Dendritic cell treated with granulocyte-macrophage colony-stimulating factor and Interleukin-4, amounts not matched to agents 40 ng/mL and 50 ng/mL, for 4 days (primary cell): ENCODE measurements at regions not wholly inside any gene's neighbourhood (a gene's known extent, or its start where the extent isn't known, plus 50 kb on each side); places are given as distances from the start of the nearest gene placed in this dataset.
"Not testable (repeated sequence)": the region's sequence is repeated elsewhere in the genome, so short reads cannot be mapped to it uniquely, and the experiment has no call there.

Experiments
- H3K27ac Mint-ChIP-seq: one replicate; pipeline ENCODE4 v1.8.0; 2022; ENCODE audit warnings: mild to moderate bottlenecking, mixed read lengths
- H3K27me3 Mint-ChIP-seq: one replicate; pipeline ENCODE4 v1.8.0; 2022; ENCODE audit warnings: mild to moderate bottlenecking, mixed read lengths
- H3K36me3 Mint-ChIP-seq: one replicate; pipeline ENCODE4 v1.8.0; 2022; ENCODE audit warnings: low read depth, mixed read lengths
- H3K4me1 Mint-ChIP-seq: one replicate; pipeline ENCODE4 v1.8.0; 2022; ENCODE audit warnings: low read depth, mixed read lengths
- H3K4me3 Mint-ChIP-seq: one replicate; pipeline ENCODE4 v1.8.0; 2022; ENCODE audit warnings: mild to moderate bottlenecking, moderate library complexity, mixed read lengths
- H3K9me3 Mint-ChIP-seq: one replicate; pipeline ENCODE4 v1.8.0; 2022; ENCODE audit warnings: mixed read lengths
- intact Hi-C: fragments of 100-400 bp; cut with micrococcal nuclease; formaldehyde crosslinking; loops from one replicate; pipeline ENCODE4 v1.15.0; 2022

DNA sequence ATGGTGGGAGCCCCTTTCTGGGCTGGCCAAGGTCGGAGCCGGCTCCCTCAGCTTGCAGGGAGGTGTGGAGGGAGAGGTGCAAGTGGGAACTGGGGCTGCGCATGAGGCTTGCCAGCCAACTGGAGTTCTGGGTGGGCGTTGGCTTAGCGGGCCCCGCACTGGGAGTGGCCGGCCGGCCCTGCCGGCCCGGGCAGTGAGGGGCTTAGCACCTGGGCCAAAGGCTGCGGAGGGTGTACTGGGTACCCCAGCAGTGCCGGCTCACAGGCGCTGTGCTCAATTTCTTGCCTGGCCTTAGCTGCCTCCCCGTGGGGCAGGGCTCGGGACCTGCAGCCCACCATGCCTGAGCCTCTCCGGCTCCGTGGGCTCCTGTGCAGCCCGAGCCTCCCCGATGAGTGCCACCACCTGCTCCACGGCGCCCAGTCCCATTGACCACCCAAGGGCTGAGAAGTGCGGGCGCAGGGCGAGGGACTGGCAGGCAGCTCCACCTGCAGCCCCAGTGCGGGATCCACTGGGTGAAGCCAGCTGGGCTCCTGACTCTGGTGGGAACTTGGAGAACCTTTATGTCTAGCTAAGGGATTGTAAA is 113.1 kb downstream of the PSAT1 start:
- H3K27me3 Mint-ChIP-seq, H3K36me3 Mint-ChIP-seq, H3K27ac Mint-ChIP-seq, H3K4me3 Mint-ChIP-seq, intact Hi-C loops, H3K9me3 Mint-ChIP-seq: not testable (repeated sequence)
- peaks cover 22% of the 10 kb centered on the region for H3K4me1 Mint-ChIP-seq

DNA sequence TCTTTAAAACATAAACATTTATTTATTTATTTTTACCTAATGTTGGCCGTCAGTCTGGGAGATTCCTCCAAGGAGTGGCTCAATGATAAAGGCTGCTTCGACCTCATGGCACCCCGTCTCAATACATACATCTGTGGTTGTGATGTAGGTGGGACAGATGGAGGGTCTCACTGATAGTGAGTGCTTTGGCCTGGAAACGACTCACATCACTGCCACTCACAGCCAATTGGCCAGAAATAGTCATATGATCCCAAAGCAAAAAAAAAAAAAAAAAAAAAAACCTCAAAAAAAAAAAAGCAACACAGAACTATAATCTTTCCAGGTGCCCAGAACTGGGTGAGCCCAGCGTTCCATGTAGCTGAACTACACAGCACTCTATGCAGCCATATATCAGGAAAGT is 125.4 kb downstream of the PSAT1 start:
- Mint-ChIP-seq H3K4me3 (no peak overlapping the region), H3K4me1 (no peaks in the 10 kb centered on the region), H3K9me3 (no peaks in the 10 kb centered on the region), H3K27ac (no peak overlapping the region), H3K27me3 (no peaks in the 10 kb centered on the region), H3K36me3 (no peaks in the 10 kb centered on the region)
- intact Hi-C loops: no loop called here

DNA sequence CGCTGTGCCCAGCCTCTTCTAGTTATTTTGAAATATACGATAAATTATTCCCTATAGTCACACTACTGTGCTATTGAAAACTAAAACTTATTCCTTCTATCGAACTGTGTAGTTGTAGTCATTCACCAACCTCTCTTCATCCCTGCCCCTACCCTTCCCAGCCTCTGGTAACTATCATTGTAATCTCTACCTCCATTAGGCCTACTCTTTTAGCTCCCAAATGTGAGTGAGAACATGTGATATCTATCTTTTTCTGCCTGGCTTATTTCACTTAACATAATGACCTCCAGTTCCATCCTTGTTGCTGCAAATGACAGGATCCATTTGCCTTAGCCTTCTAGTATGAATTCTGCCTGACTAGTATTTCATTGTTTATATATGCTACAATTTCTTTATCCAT is 127.4 kb downstream of the PSAT1 start:
- no peaks in the 10 kb centered on the region for H3K27me3 Mint-ChIP-seq
- H3K27ac Mint-ChIP-seq: no peak overlapping the region
- peaks cover 8% of the 10 kb centered on the region for H3K9me3 Mint-ChIP-seq
- H3K4me3 Mint-ChIP-seq: no peak overlapping the region
- intact Hi-C loops: no loop called here
- H3K36me3 Mint-ChIP-seq: no peaks in the 10 kb centered on the region
- H3K4me1 Mint-ChIP-seq: no peaks in the 10 kb centered on the region

DNA sequence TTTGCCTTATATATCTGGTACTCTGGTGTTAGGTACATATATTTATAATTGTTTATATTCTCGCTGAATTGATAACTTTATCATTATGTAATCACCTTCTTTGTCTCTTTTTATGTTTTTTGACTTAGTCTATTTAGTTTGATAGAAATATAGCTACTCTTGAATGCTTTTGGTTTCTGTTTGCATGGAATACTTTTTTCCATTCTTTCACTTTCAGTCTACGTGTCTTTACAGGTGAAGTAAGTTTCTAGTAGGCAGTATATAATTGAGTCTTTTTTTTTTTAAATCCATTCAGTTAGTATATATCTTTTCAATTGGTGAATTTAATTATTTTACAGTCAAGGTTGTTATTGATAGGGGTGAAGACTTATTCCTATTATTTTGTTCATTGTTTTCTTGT is 131.7 kb downstream of the PSAT1 start:
- Mint-ChIP-seq H3K36me3 (no peaks in the 10 kb centered on the region), H3K27ac (no peak overlapping the region), H3K9me3 (peaks cover 19% of the 10 kb centered on the region)

DNA sequence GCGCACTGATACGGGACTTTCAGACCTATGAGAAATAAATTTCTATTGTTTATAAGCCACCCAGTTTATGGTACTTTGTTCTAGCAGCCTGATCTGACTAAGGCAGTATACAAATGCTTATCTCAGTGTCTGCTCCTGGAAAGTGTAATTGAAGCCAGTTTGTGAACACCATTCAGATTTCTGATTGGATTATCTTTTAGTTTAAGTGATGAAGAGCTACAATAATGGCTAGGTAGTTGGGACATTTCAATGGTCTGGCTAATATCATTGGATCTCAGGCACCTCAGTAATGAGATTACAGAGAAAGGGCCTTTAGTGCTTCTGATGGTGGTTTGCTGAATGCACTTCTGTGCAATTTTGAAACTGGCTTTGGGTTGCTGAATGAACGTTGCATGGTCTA is 133.5 kb downstream of the PSAT1 start:
- no peak overlapping the region for H3K27ac Mint-ChIP-seq
- H3K27me3 Mint-ChIP-seq: no peaks in the 10 kb centered on the region
- H3K9me3 Mint-ChIP-seq: peaks cover 19% of the 10 kb centered on the region
- no peaks in the 10 kb centered on the region for H3K4me1 Mint-ChIP-seq
- no peak overlapping the region for H3K4me3 Mint-ChIP-seq
- no peaks in the 10 kb centered on the region for H3K36me3 Mint-ChIP-seq
- intact Hi-C loops: no loop called here

More for the DNA sequence above, 131.7 kb downstream of the PSAT1 start:
- Mint-ChIP-seq H3K4me3 (no peak overlapping the region), H3K27me3 (no peaks in the 10 kb centered on the region), H3K4me1 (no peaks in the 10 kb centered on the region)
- intact Hi-C loops: no loop called here

DNA sequence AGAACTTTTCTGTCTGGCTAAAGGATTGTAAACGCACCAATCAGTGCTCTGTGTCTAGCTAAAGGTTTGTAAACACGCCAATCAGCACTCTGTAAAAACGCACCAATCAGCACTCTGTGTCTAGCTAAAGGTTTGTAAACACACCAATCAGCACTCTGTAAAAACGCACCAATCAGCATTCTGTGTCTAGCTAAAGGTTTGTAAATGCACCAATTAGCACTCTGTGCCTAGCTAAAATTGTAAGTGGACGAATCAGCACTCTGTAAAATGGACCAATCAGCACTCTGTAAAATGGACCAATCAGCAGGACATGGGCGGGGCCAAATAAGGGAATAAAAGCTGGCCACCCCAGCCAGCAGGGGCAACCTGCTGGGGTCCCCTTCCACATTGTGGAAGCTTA is 134.1 kb downstream of the PSAT1 start:
- H3K27ac Mint-ChIP-seq, H3K36me3 Mint-ChIP-seq, H3K27me3 Mint-ChIP-seq, H3K4me3 Mint-ChIP-seq, intact Hi-C loops, H3K4me1 Mint-ChIP-seq: not testable (repeated sequence)
- H3K9me3 Mint-ChIP-seq: peaks cover 19% of the 10 kb centered on the region

DNA sequence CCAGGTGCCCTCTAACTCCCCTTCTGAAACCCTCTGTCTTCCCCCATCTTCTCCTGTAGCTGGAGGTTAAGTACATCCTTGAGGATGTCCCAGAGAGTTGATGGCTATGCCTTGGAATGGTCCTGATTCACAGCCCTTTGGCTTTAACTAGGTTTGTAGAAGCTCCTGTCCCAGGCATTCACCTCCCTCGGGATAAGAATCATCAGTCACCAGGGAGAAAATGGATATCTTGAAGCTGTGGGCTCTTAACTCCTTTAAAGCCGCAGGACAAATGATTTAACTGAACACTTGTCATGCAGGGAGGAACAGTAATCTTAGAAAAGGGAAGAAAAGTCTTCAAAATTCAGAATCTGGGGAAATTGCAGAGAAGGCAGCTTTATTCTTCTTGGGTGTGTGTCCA is 139.9 kb downstream of the PSAT1 start:
- Mint-ChIP-seq H3K27me3 (peaks cover 5% of the 10 kb centered on the region), H3K4me1 (no peaks in the 10 kb centered on the region), H3K27ac (no peak overlapping the region), H3K9me3 (no peaks in the 10 kb centered on the region), H3K36me3 (no peaks in the 10 kb centered on the region), H3K4me3 (no peak overlapping the region)
- intact Hi-C loops: no loop called here

DNA sequence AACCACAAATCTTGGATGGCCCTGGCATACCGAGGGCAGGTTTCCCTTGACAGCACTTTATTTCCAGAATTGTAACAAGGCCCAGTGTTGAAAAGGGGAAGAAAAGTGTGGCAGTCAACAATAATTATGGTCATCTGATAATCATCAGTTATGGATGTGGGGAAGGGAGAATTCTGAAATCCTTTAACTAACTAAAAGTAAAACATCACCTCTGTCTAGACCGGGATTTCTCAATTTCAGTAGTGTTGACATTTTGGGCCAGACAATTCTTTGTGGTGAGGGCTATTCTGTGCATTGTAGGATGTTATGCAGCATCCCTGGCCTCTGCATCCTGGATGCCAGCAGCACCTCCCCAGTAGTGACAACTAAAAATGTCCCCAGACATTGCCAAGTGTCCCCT is 140.4 kb downstream of the PSAT1 start:
- Mint-ChIP-seq H3K9me3 (no peaks in the 10 kb centered on the region), H3K4me1 (no peaks in the 10 kb centered on the region), H3K36me3 (no peaks in the 10 kb centered on the region), H3K27me3 (peaks cover 5% of the 10 kb centered on the region), H3K4me3 (no peak overlapping the region), H3K27ac (no peak overlapping the region)
- intact Hi-C loops: no loop called here

DNA sequence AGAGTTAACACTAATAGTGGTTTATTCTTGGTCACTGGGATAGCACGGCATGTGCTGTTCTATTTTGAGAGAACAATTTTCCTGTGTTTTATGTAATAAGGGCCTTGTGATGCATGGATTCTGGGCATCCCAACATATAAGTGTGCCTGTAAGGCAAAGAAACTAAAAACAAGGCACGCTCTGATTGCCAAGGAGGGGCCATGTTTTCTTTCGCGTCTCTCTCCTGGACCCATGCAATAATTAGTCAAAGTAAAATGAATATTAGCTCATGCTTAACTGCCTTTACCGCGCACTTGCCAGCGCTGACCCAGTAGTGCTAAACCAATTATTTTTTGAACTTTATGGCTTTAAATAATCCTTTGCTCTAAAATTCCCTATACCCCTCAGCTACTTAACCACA is 140.9 kb downstream of the PSAT1 start:
- Mint-ChIP-seq H3K4me3 (no peak overlapping the region), H3K4me1 (no peaks in the 10 kb centered on the region), H3K36me3 (no peaks in the 10 kb centered on the region), H3K27ac (no peak overlapping the region), H3K9me3 (no peaks in the 10 kb centered on the region), H3K27me3 (peaks cover 5% of the 10 kb centered on the region)
- intact Hi-C loops: no loop called here

DNA sequence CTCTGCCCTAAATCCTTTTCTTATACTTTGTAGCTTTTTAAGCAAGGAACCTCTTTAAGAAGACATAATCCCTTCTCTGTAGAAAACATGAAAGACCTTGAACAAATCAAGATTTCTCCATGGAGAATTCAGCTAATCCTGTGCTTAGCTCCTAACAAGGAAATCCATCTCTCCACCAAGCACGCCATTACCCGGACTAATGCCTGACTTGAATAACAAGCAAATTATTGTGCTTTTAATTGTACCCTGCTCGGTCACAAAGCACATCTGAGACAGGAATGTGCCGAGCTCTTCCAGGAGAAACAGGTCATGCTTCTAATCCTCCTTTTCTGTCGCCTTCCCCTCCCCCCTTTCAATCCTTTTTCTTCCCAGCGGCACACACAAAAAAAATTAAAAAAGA is 141.3 kb downstream of the PSAT1 start:
- Mint-ChIP-seq H3K4me1 (no peaks in the 10 kb centered on the region), H3K27me3 (peaks cover 5% of the 10 kb centered on the region), H3K27ac (no peak overlapping the region), H3K9me3 (no peaks in the 10 kb centered on the region), H3K36me3 (no peaks in the 10 kb centered on the region), H3K4me3 (no peak overlapping the region)
- intact Hi-C loops: no loop called here

DNA sequence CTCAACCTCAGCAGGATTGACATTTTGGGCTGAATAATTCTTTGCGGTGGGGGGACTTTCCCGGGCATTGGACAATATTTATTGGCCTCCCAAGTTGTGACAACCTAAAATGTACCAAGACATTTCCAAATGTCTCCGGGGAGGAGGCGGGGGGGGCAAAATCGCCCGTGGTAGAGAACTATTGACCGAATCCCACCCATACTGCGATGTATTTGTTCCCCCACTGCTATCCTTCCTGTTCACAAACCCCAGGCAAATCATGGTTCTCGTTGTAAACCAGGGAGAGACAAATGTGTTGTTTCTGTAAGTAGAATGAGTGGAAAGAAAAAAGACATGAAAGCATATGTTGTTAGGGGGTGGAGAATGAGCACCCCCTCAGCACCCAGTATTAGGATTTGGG is 141.9 kb downstream of the PSAT1 start:
- Mint-ChIP-seq H3K4me3 (no peak overlapping the region), H3K27ac (no peak overlapping the region), H3K9me3 (no peaks in the 10 kb centered on the region), H3K36me3 (no peaks in the 10 kb centered on the region), H3K27me3 (peaks cover 5% of the 10 kb centered on the region), H3K4me1 (no peaks in the 10 kb centered on the region)
- intact Hi-C loops: no loop called here

DNA sequence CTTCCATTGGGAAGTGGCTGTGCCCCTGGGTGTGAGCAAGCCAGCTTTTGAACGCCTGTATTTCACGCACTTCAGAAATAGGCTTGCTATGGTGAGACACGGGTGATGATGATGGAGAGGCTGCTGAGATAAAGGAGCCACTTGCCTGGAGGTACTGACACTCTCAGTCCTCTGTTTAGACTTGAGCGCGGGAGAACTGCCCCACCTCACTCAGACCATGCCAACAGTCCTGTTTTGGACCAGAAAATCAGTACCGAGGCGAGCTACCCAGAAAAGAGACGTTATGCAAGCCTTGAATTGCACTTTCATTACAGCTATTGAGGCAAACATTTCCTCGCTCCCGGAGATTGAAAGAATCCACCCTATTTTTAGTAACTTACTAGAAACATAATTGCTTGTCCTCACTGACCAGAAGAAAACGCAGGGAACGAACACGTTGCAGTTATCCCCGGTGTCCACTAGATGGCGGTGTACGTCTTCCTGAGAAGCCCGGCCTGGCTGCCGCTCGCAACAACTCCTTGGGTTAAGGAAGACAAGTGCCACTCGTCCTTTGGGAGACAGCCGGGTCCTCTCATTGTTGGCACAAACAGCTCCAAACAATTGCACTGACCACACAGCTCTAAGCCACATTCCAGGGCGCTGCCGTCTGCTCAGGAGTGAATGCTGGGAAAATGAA is 142.4 kb downstream of the PSAT1 start:
- Mint-ChIP-seq H3K27ac (no peak overlapping the region), H3K27me3 (peaks cover 5% of the 10 kb centered on the region), H3K36me3 (no peaks in the 10 kb centered on the region), H3K4me1 (no peaks in the 10 kb centered on the region), H3K9me3 (no peaks in the 10 kb centered on the region), H3K4me3 (no peak overlapping the region)
- intact Hi-C loops: no loop called here

DNA sequence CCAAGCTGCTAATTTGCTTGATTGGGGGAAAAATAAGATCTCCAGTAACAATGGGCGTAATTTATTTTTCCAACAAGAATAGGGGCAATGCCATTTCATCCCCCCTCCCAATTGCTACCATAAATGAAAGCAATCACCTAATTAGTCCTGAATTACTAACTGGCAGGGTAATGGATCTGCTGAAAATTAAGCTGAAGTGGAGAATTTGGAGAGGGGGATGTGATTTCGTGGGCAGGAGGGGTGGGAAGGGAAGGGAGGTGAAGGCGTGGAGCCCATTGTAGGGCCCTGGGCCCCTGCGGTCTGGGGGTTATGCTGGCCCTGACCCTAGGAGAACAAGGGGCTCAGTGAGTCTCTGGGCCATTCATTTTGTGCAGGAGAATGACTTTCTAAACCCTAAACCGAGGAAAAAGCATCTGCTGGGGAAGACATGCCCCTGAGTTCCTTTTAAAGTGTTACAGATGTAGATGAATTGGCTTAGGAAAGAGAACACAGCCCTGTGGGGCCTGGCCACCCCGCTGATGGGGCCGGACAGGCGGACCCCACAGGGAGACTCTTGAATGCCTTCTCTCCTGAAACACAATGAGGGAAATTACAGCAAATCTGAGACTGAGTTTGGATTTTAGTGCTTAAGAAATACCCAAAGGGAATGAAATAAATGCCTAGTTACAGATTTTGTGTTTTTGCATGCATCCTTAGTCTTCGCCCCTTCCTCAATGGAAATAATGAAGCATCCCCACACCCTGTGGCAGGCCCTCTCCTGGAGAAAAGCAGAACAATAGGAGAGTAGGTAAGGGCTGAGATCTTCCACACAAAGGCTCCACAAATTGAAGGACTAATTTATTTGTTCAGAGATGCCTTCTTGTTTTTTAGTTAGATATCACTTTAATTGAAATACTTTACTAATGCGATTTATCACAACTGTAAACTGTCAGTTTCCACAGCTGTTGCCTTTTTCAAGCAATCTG is 143.2 kb downstream of the PSAT1 start:
- H3K36me3 Mint-ChIP-seq: no peaks in the 10 kb centered on the region
- no peak overlapping the region for H3K27ac Mint-ChIP-seq
- H3K4me3 Mint-ChIP-seq: no peak overlapping the region
- H3K4me1 Mint-ChIP-seq: no peaks in the 10 kb centered on the region
- peaks cover 5% of the 10 kb centered on the region for H3K27me3 Mint-ChIP-seq
- no peaks in the 10 kb centered on the region for H3K9me3 Mint-ChIP-seq
- intact Hi-C loops: no loop called here

DNA sequence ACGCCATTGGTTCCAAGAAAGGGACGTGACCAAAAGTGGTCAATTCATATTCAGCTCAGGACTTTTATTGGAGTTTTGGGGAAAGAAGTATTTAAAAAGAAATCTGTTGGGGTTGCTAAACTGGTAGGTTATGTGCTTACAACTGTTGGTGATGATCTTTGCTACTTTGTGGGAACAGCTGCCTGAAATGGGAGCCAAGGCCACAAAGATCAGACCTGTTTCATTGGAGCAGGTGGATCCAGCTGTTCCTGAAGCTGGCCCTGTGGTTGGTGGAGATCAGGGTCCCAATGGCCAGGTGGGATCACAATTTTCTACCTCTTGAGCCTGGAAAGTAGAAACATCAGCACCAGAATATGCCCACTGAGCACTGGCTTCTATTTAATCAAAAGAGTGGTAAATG is 144.5 kb downstream of the PSAT1 start:
- Mint-ChIP-seq H3K27me3 (peaks cover 4% of the 10 kb centered on the region), H3K9me3 (no peaks in the 10 kb centered on the region), H3K4me3 (no peak overlapping the region), H3K4me1 (no peaks in the 10 kb centered on the region), H3K27ac (no peak overlapping the region), H3K36me3 (no peaks in the 10 kb centered on the region)
- intact Hi-C loops: no loop called here
